ENCODE measurements at regions not wholly inside any gene's neighbourhood (a gene's known extent, or its start where the extent isn't known, plus 50 kb on each side); places are given as distances from the start of the nearest gene placed in this dataset.

DNA sequence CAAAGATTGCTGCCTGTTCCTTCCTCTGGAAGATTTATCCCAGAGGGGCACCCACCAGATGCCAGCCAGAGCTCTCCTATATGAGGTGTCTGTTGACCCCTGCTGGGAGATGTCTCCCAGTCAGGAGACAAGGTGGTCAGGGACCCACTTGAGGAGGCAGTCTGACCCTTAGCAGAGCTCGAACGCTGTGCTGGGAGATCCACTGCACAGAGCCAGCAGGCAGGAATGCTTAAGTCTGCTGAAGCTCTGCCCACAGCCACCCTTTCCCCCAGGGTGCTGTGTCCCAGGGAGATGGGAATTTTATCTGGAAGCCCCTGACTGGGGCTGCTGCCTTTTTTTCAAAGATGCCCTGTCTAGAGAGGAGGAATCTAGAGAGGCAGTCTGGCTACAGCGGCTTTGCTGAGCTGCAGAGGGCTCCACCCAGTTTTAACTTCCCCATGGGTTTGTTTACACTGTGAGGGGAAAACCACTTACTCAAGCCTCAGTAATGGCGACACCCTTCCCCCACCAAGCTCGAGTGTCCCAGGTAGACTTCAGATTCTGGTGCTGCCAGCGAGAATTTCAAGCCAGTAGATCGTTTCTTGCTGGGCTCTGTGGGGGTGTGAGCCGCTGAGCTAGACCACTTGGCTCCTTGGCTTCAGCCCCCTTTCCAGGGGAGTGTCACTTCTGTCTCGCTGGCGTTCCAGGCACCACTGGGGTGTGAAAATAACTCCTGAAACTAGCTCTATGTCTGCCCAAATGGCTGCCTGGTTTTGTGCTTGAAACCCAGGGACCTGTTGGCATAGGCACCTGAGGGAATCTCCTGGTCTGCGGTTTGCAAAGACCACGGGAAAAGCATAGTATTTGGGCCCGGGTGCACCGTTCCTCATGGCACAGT lies 51.1 kb upstream of the PDC start:
- TF ChIP-seq, protein P1, sequence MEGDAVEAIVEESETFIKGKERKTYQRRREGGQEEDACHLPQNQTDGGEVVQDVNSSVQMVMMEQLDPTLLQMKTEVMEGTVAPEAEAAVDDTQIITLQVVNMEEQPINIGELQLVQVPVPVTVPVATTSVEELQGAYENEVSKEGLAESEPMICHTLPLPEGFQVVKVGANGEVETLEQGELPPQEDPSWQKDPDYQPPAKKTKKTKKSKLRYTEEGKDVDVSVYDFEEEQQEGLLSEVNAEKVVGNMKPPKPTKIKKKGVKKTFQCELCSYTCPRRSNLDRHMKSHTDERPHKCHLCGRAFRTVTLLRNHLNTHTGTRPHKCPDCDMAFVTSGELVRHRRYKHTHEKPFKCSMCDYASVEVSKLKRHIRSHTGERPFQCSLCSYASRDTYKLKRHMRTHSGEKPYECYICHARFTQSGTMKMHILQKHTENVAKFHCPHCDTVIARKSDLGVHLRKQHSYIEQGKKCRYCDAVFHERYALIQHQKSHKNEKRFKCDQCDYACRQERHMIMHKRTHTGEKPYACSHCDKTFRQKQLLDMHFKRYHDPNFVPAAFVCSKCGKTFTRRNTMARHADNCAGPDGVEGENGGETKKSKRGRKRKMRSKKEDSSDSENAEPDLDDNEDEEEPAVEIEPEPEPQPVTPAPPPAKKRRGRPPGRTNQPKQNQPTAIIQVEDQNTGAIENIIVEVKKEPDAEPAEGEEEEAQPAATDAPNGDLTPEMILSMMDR (IDR thresholded peaks at IDR 0.05; ENCODE audit: low read depth, low read length, missing control alignments) = no peak
- H3K4me3 ChIP-seq (replicated peaks; ENCODE audit: low read depth, low read length) = no peak overlapping the region
- no peak for DNase-seq (ENCODE audit: extremely low read depth, low read depth)

All from HFF-Myc (cell line).